GM19468 (cell line): ENCODE measurements at regions not wholly inside any gene's neighbourhood (a gene's known extent, or its start where the extent isn't known, plus 50 kb on each side); places are given as distances from the start of the nearest gene placed in this dataset.
"Not testable (repeated sequence)": the region's sequence is repeated elsewhere in the genome, so short reads cannot be mapped to it uniquely, and the experiment has no call there.

ENCODE experiments used
- ATAC-seq: cut with Tn5 transposase; IDR thresholded peaks from one replicate; pipeline ENCODE4 v1.9.1; 2021; ENCODE audit warnings: mild to moderate bottlenecking, moderate library complexity, moderate number of reproducible peaks; ENCODE audit not compliant: unreplicated experiment; ENCODE audit errors: extremely low read depth

- ATAC-seq: no peak
Observed at GRCh38 chr2:125324273-125324672, 1299.2 kb downstream of the CNTNAP5 start.

GRCh38 chr2:125330133-125330532 lies 1305.0 kb downstream of the CNTNAP5 start:
- peak; percentile 73 for ATAC-seq

GRCh38 chr2:125341353-125341752 lies 1314.6 kb upstream of the GYPC start:
- no peak for ATAC-seq

DNA sequence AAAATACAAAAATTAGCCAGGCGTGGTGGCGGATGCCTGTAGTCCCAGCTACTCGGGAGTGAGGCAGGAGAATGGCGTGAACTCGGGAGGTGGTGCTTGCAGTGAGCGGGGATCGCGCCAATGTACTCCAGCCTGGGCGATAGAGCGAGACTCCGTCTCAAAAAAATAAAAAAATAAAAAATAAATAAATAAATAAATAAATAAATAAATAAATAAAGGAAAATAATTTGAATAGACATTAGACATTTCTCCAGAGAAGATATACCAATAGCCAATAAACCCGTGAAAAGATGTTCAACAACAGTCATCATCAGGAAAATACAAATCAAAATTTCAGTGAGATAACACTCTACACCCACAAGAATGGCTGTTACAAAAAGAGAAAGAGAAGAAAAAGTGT lies 1302.4 kb upstream of the GYPC start:
- ATAC-seq: not testable (repeated sequence)

- ATAC-seq: no peak
Observed at GRCh38 chr2:125364192-125364983, 1291.6 kb upstream of the GYPC start.

- ATAC-seq: no peak
Observed at GRCh38 chr2:125364984-125365265, 1291.0 kb upstream of the GYPC start.

DNA sequence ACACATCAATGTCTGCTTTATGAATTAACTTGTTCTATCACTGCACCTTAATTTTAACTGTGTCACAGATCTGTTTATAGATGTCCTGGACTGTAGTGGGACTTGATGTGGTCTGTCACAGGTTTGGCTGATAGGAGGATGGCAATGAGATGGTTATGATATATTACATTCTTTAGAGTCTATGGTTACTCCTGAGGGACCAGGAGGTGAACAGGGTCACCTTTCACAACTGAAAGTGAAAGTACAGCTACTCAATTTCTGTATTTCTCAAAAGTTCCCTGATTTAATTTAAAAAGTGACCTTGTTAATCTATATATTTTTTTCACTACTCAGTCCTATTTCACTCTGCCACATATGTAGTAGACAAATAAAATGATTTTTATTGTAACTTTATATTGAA lies 1284.1 kb upstream of the GYPC start:
- ATAC-seq: no peak

- ATAC-seq: no peak
Observed at GRCh38 chr2:125373293-125373692, 1282.7 kb upstream of the GYPC start.

DNA sequence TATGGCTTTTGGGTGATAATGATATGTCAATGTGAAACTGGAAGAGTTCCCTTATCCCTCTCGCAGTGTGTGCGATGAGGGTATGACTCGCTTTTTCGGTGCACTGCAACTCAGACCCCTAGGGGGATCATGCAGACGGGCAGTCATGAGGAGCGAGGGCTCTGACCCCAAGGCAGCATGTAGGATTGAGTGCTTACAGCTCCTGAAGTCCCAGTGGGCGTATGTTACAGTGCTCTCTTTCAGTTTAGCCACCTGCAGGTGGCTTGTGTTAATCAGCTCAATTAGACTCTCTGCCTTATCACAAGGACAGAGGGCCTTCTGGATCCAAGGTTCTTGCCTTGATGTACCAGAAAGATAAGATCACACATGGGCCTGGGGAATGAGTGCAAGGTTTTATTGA lies 1269.9 kb upstream of the GYPC start:
- ATAC-seq: no peak

DNA sequence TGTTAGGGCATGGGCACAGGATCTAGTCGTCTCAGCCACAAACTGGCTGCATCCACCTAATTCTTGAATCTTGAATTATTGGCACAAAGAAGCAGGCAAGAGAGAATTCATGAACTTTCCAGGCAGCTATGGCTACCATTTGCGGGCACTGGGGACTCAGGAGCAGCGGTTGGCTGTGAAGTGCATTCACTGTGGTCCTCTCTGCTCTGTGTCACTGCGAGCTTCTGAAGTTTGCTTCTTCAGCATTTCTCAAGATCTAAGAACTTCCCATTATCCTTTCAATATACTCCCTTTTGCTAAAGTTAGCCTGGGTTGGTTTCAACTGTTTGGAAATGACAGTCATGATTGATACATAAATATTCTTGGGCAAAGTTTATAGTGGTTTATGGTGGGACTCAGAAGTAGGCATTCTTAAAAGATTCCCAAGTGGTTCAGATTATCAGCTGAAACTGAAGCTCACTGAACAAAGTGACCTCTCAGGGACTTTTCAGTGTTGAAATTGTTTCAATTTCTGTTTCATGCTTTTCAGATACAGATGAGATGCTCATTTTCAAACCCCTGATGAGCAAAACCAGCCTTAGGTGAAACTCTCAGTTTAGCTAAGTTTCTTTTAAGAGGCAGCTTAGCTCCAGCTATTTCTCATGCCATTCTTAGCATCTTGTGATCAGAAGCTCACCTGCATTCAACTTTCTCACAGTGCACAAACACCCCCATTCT lies 1258.3 kb upstream of the GYPC start:
- ATAC-seq: peak; percentile 92

- ATAC-seq: peak; percentile 33
Observed at GRCh38 chr2:125398738-125399524, 1257.0 kb upstream of the GYPC start.

- ATAC-seq: no peak
Observed at GRCh38 chr2:125405816-125406215, 1250.1 kb upstream of the GYPC start.

GRCh38 chr2:125408874-125409538 lies 1247.0 kb upstream of the GYPC start:
- ATAC-seq: no peak

GRCh38 chr2:125418483-125418882 lies 1237.5 kb upstream of the GYPC start:
- ATAC-seq: no peak

GRCh38 chr2:125422198-125422770 lies 1233.7 kb upstream of the GYPC start:
- not testable (repeated sequence) for ATAC-seq

- ATAC-seq: no peak
Observed at GRCh38 chr2:125424266-125424785, 1231.6 kb upstream of the GYPC start.

GRCh38 chr2:125427721-125428315 lies 1228.1 kb upstream of the GYPC start:
- no peak for ATAC-seq

DNA sequence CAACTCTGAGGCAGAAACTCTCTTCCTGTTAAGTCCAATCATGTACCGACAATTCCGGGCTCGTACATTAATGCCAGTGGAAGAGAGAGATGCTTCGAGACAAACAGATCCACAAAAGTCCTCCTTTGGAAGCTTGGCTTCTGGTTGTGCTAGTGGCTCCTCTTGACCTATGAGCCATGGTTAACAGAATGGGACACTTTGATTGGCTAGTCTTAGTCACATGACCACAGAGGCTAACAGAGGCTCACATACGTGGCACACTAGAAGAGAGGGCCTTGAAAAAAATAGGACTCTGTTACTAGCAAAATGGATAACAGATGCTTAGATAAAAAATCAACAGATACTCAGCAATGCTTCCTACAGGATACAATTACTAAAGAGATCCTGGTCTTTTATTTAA lies 1211.9 kb upstream of the GYPC start:
- no peak for ATAC-seq

DNA sequence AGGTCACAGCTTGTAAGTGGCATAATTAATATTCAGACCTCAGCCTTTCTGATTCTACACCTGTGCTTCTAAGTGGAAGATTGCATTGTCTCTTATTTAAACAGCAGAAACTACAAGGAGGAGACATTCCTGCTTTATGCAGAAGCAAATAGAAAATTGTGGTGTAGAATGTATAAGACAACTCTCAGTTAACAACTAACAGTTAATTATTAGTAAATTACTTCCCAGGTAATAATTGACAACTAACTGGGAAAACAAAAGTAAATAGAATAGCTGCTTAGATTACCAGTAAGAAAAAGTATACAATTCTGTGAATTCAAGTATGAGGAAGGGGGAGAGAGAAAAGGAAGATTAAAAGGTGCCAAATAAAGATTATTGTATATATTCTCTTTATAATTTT lies 1210.5 kb upstream of the GYPC start:
- ATAC-seq: no peak

GRCh38 chr2:125450092-125450491 lies 1205.9 kb upstream of the GYPC start:
- ATAC-seq: no peak
